ENCODE measurements at regions not wholly inside any gene's neighbourhood (a gene's known extent, or its start where the extent isn't known, plus 50 kb on each side); places are given as distances from the start of the nearest gene placed in this dataset.

DNA sequence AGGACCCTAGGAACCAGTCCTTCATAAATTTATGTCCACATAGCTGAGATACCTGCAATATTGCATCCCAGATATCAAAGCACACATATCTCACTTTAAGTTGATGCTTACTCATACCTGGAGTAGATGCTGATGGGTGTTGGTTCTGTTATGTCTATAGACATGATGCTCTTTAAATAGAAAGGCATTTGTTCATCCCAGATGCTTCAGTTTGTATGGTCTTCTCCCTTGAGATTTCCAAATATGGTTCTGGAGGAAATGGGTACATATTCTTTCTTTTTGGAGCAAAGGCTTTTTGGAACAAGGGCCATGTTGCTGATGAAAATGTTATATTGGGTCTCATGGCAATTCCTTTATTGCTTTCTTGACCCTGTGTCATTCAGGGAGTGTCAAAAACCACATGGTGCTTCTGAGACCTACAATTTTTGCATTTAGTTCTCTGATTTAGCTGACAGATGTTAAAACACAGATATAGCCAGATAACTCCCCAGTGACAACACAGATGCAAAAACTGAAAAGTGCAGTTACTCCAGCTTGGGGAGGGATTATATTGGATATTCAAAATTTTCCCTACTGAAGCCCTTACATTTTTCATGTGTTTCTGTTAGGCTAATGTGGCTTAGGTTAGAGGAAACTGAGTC is 211.4 kb downstream of the KCNRG start:
- peaks cover 6% of the 10 kb centered on the region for H3K36me3 Mint-ChIP-seq (ENCODE audit: insufficient read depth, unreplicated experiment)
- BruUV-seq (replicated peaks): no TSS peak
- H3K27me3 Mint-ChIP-seq (ENCODE audit: insufficient read depth, unreplicated experiment): no peaks in the 10 kb centered on the region
- peaks cover 49% of the 10 kb centered on the region for H3K4me1 Mint-ChIP-seq (ENCODE audit: insufficient read depth, unreplicated experiment)
- intact Hi-C loops (cut with micrococcal nuclease): no loop called here
- TF ChIP-seq, protein P1, sequence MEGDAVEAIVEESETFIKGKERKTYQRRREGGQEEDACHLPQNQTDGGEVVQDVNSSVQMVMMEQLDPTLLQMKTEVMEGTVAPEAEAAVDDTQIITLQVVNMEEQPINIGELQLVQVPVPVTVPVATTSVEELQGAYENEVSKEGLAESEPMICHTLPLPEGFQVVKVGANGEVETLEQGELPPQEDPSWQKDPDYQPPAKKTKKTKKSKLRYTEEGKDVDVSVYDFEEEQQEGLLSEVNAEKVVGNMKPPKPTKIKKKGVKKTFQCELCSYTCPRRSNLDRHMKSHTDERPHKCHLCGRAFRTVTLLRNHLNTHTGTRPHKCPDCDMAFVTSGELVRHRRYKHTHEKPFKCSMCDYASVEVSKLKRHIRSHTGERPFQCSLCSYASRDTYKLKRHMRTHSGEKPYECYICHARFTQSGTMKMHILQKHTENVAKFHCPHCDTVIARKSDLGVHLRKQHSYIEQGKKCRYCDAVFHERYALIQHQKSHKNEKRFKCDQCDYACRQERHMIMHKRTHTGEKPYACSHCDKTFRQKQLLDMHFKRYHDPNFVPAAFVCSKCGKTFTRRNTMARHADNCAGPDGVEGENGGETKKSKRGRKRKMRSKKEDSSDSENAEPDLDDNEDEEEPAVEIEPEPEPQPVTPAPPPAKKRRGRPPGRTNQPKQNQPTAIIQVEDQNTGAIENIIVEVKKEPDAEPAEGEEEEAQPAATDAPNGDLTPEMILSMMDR (IDR thresholded peaks at IDR 0.05; ENCODE audit: unreplicated experiment): no peak
- POLR2A ChIA-PET: interaction anchor here (1.6 to 5.2 kb wide), 3 partner anchors 9 to 102 kb away, joined by 4 to 64 read pairs (median 7); no protein-coding TSS in a partner anchor
- CTCF ChIA-PET: no interaction called here
- H3K9me3 Mint-ChIP-seq (ENCODE audit: unreplicated experiment): no peaks in the 10 kb centered on the region
- no peak for DNase-seq (ENCODE audit: unreplicated experiment)
- no peak overlapping the region for H3K4me3 Mint-ChIP-seq (ENCODE audit: unreplicated experiment)
- no peak overlapping the region for H3K27ac Mint-ChIP-seq (ENCODE audit: low read depth, unreplicated experiment)

DNA sequence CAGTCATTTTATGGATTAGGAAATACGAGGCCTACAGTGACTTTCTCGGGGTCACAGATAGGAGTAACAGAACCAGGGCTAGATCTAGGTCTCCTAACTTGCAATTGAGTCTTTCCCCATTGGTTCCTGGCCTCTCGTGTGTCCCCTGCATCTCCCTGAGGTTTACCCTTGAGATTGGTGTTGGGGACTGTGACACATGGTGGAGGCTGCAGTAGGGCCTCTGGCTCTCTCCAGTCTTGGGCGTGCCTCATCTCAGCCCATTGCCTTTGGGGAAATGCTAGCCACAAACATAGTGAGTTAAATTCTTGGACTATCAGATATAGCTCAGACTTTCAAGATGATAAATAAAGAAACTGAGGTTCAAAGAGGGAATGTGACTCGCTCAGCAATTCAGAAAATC is 212.1 kb downstream of the KCNRG start:
- Mint-ChIP-seq H3K36me3 (ENCODE audit: insufficient read depth, unreplicated experiment) (peaks cover 4% of the 10 kb centered on the region), H3K9me3 (ENCODE audit: unreplicated experiment) (no peaks in the 10 kb centered on the region), H3K27ac (ENCODE audit: low read depth, unreplicated experiment) (no peak overlapping the region), H3K4me3 (ENCODE audit: unreplicated experiment) (no peak overlapping the region), H3K4me1 (ENCODE audit: insufficient read depth, unreplicated experiment) (peaks cover 42% of the 10 kb centered on the region), H3K27me3 (ENCODE audit: insufficient read depth, unreplicated experiment) (no peaks in the 10 kb centered on the region)
- TF ChIP-seq, protein P1 (IDR thresholded peaks at IDR 0.05; ENCODE audit: unreplicated experiment): no peak
- ChIA-PET CTCF (no interaction called here), POLR2A (interaction anchor here (0.6 kb wide), 1 partner anchor 126 kb away, joined by 3 read pairs; no protein-coding TSS in a partner anchor)
- DNase-seq (ENCODE audit: unreplicated experiment): no peak
- BruUV-seq (replicated peaks): no TSS peak
- intact Hi-C loops (cut with micrococcal nuclease): no loop called here

DNA sequence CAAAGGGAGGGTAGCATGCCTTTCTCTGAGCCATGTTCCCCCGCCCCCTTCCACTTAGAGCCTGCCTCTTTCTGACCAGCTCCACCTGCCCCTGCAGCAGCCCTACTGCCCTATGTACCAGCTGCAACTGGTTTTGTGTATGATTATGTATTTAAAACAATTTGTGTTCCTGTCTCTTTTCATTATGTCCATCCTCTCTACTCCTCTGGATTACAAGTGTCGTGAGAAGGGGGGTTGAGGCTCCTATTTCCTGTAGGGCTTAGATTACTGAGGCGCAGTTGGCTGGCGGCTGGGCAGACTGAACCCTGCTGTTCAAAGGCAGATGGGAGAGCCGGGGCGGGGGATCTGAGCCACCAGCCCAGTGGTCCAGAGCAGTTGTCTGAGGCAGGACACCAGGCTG is 213.3 kb downstream of the KCNRG start:
- intact Hi-C loops (cut with micrococcal nuclease): no loop called here
- H3K27ac Mint-ChIP-seq (ENCODE audit: low read depth, unreplicated experiment): no peak overlapping the region
- DNase-seq (ENCODE audit: unreplicated experiment): no peak
- BruUV-seq (replicated peaks): no TSS peak
- no peaks in the 10 kb centered on the region for H3K27me3 Mint-ChIP-seq (ENCODE audit: insufficient read depth, unreplicated experiment)
- no peaks in the 10 kb centered on the region for H3K36me3 Mint-ChIP-seq (ENCODE audit: insufficient read depth, unreplicated experiment)
- H3K4me1 Mint-ChIP-seq (ENCODE audit: insufficient read depth, unreplicated experiment): peaks cover 32% of the 10 kb centered on the region
- ChIA-PET CTCF (no interaction called here), POLR2A (no interaction called here)
- H3K4me3 Mint-ChIP-seq (ENCODE audit: unreplicated experiment): no peak overlapping the region
- TF ChIP-seq, protein P1 (IDR thresholded peaks at IDR 0.05; ENCODE audit: unreplicated experiment): no peak
- H3K9me3 Mint-ChIP-seq (ENCODE audit: unreplicated experiment): no peaks in the 10 kb centered on the region

DNA sequence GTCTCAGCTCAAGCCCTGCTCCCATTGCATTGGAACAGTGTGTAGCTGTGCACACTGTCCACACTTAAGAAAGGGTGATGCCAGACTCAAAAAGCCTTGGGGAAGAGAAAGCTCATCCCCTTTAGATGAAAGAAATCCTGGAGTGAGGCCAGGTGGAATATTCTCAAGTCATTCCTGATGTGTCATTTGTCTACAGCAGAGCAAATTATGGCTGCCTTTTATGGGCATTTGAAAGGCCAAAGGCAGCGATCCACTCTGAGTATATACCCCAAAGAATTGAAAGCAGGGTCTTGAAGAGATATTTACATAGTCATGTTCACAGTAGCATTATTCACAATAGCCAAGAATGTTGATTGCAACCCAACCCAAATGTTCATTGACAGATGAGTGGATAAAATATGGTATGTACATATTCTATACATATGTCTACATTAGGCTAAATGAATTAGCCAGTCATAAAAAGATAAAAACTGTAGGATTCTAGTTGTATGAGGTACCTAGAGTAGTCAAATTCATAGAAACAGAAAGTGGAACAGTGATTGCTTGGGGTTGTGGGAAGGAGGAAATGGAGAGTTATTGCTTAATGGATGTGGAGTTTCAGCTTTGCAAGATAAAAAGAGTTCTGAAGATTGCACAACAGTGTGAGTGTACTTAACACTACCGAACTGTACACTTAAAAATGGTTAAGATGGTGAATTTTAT is 214.9 kb downstream of the KCNRG start:
- DNase-seq (ENCODE audit: unreplicated experiment): peak; percentile 78
- Mint-ChIP-seq H3K4me3 (ENCODE audit: unreplicated experiment) (no peak overlapping the region), H3K27me3 (ENCODE audit: insufficient read depth, unreplicated experiment) (no peaks in the 10 kb centered on the region), H3K4me1 (ENCODE audit: insufficient read depth, unreplicated experiment) (peaks cover 19% of the 10 kb centered on the region), H3K9me3 (ENCODE audit: unreplicated experiment) (no peaks in the 10 kb centered on the region), H3K27ac (ENCODE audit: low read depth, unreplicated experiment) (peak overlapping the region; percentile 47), H3K36me3 (ENCODE audit: insufficient read depth, unreplicated experiment) (no peaks in the 10 kb centered on the region)
- TF ChIP-seq, protein P1 (IDR thresholded peaks at IDR 0.05; ENCODE audit: unreplicated experiment): no peak
- no TSS peak for BruUV-seq (replicated peaks)
- ChIA-PET CTCF (interaction anchor here (0.5 kb wide), 1 partner anchor 148 kb away, joined by 4 read pairs; no protein-coding TSS in a partner anchor), POLR2A (interaction anchor here (0.6 to 2.2 kb wide), 11 partner anchors 9 to 292 kb away, joined by 3 to 7 read pairs (median 3); no protein-coding TSS in a partner anchor)
- intact Hi-C loops (cut with micrococcal nuclease): no loop called here
